NCI-H1092 (cell line): ENCODE measurements at regions not wholly inside any gene's neighbourhood (a gene's known extent, or its start where the extent isn't known, plus 50 kb on each side); places are given as distances from the start of the nearest gene placed in this dataset.

ENCODE experiments used
- DNase-seq: peaks from one replicate; lab custom pipeline; 2025; lab: John Stamatoyannopoulos, UW

DNA sequence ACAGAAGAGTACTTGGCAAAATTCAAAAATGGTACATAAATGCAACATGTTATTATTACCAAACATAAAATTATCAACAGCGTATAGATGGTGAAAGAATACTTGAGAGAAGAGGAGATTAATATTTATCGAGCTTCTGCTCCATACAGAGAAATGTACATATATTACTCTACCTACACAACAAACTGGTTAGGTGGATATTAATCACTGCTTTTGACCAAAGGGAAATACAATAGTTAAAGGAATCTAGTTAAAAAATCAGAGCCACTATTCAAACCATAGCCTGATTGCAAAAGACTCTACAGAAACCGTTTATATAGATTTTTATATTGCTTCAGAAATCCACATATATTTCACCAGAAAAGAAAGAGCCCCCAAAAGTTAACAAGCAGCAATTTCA is 379.3 kb upstream of the PRMT6 start:
- no peak for DNase-seq

- DNase-seq: no peak
These were observed 378.8 kb upstream of the PRMT6 start for GRCh38 chr1:106677721-106678120.

DNA sequence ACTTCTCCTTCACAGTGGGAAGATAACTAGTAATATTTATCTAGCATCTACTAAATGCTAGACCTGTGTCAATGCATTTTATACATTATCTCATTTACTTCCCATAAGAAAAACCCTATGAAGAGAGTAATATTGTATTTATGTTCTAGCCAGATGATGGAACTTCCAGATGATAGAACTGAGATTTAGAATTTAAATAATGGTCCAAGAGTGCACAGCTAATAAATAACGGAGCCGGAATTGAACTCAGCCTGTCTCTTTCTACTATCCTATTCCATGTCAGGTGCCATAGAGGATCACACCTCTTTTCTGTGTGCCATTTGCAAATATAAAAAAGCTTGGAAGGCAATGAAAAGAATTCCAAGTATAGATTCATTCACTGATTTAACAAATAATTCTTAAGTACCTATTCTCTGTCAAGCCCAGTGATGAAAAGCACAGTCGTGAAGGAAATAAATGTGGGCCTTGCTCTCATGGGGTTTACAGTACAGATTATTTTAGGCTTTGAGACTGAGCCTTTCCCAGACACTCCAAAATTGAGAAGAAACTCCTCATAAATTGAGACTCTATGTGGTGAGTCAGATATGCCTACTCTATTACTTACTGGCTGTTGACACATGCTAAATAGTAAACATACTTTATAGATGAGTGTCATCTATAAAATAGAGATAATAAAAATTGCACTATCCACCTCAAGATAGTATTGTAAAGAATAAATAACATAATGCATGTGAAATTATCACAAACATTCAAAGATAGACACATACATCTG is 378.0 kb upstream of the PRMT6 start:
- no peak for DNase-seq

GRCh38 chr1:106680216-106680615 is 376.3 kb upstream of the PRMT6 start:
- DNase-seq: no peak

GRCh38 chr1:106680776-106681344 is 375.6 kb upstream of the PRMT6 start:
- no peak for DNase-seq

DNA sequence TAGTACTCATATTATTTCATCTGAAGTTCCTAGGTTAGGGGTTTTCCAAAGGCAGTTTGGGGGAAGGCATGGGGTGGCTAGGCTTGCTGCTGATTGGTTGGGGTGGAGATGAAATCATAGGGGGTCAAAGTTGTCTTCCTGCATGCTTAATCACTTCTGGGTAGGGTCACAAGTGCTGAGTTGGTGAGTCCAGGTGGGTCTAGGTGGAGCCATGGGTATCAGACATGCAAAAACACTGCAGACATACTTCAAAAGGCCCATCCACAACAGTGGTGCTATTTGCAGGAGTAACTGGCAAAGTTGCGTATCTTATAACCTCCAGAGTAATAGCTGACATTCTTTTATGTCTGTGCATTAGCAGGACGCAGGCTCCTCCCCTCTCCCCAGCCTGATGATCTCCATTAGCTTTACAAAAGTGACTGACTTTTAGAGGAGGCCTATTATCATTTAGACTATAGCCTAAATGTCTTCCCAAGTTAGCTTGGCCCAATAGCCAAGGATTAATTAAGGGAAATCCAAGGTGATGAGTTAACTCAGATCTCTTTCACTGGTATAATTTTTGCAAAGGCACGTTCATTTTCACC is 374.4 kb upstream of the PRMT6 start:
- DNase-seq: no peak

GRCh38 chr1:106688446-106688845 is 368.0 kb upstream of the PRMT6 start:
- DNase-seq: no peak

DNA sequence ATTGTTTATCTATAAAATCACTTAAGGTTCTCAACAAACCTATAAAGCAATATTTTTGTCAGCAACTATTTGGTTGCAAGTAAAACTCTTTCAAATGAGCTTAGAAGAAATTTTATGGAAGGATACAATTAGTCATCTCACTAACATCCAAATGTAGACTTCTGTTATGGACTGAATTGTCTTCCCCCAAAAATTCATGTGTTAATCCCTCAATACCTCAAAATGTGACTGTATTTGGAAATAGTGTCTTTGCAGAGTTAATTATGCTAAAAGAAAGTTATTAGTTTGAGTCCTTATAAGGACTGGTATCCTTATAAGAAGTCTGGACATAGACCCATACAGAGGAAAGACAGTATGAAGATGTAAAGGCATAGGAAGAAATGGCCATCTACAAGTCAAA is 357.8 kb upstream of the PRMT6 start:
- DNase-seq: no peak

DNA sequence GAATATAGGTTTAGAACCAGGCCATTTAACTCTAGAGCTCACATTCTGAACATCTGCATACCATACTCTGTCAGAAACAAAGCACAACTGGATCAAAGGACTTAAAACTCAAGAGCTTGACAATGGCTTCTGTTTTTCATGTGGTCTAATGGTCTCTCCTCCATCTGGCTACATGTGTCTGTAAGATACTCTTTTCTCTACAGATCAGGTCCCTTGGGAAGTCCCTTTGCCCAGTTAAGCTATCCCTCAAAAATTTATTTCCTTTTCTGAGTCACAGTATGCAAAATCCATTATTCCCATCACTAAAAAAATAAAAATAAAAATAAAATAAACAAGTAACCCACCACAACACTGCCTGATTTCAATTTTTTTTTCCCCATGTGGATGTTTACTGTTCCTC is 357.0 kb upstream of the PRMT6 start:
- no peak for DNase-seq

DNA sequence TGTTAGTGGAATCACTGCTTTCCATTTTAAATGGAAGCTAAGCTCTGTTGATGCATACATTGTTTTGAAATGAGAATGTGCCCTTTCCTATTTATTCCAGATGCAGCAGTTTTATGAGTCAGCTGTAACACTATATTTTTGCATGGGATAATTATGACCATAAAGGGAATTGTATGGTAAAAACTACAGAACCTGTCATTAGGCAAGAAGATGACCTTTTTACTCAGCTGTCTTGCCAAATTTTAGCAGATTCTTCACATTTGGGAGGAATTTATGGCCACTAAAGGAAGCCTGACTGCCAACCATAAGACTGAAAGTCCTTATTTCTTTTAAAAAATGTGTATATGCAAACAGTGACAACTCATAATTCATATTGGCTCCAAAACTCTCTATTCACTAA is 356.3 kb upstream of the PRMT6 start:
- DNase-seq: no peak

DNA sequence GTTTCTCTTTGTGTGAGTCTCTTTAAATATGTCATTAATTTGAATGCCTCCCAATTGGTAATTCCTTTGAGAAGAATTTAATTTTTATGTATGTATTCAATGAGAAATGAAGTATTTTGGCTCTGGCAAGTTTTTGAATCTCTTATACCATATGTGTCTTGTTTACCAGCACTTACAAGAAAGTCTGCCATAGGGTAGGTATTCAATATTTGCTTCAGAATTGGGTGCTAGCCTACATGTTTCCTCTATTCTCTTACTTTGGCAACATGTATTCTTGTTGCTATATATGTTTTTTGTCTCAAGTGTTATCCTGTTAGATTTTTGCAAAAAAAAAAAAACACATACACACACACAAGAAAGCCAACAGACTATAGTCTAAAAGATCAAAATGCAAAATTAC is 350.5 kb upstream of the PRMT6 start:
- DNase-seq: no peak

- DNase-seq: no peak
These were observed 338.9 kb upstream of the PRMT6 start for GRCh38 chr1:106717591-106717990.

- DNase-seq: peak; percentile 34
These were observed 334.7 kb upstream of the PRMT6 start for GRCh38 chr1:106721790-106722189.

DNA sequence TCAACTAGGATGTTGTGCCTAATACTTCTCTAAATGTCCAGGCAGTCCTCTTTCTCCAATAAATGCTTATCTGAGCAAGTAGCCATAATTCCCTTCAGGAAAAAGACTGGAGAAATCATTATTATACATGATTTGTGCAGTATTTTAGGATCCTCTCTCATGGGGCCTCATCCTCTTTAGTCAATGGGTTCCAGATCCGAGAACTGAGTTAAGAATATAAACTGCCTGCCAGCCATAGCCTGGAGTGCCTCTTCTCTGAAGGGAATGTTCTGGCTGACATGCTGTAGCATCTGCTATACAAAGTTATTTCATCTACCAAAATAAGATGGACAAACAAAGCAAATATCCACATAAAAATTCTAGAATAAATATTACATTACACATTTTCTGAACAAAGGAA is 334.0 kb upstream of the PRMT6 start:
- no peak for DNase-seq

GRCh38 chr1:106727171-106727570 is 329.3 kb upstream of the PRMT6 start:
- no peak for DNase-seq

GRCh38 chr1:106746448-106747085 is 309.9 kb upstream of the PRMT6 start:
- DNase-seq: no peak

DNA sequence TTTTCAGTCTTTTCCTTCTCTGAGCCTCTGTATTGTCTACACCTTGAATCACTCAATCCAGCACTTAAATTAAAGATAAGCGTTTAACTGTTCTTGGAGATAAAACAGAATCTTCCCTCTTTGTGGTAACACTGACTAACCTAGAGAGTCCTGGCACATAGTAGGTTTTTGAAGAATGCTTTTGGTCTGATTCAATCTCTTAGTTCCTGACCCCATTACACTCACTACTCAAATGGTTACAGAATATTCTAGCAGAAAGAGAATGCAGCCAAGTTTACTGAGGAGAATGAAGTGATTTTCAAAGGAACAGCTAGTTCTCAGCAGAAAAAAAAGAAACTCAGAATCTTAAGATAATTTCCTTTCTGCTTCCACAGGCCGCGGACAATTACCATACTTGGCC is 309.2 kb upstream of the PRMT6 start:
- DNase-seq: no peak

- DNase-seq: no peak
These were observed 308.7 kb upstream of the PRMT6 start for GRCh38 chr1:106747791-106748190.

DNA sequence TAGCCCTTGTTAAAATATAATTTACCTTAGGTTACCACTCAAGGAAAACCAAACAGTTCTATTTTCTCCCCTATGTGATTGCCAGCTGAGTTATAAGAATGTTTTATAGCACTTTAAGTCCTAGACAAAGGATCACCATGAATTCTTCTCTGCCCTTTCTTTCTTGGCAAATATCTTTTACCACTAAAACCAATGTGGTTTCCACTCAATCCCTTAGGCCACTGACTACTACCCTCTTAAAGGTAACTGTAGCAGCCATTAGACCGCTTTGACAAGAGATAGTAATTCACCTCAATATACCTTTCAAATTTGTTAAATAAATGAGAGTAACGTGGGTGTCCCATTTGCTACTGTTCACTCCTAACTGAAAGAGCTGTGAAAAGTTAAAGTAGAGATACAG is 307.9 kb upstream of the PRMT6 start:
- no peak for DNase-seq

- no peak for DNase-seq
These were observed 307.0 kb upstream of the PRMT6 start for GRCh38 chr1:106749491-106749890.

DNA sequence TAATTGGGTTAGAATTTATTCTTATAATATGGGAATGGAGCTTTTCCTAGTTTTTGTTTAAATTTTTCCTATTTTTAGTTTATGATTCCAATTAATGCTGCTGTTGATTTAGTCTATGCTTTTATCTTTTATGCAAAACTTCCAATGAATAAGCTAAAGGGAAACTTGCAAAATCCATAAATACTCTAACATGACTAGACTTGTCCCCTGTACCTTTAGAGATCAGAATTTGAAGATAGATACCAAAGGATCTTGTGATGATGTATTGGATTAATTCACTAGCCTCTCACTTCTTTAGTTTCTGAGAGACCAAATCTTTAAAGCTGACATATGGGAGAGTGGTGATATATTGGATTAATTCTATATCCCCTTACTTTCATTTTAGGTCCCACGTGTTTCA is 306.6 kb upstream of the PRMT6 start:
- DNase-seq: no peak

GRCh38 chr1:106751002-106751401 is 305.5 kb upstream of the PRMT6 start:
- no peak for DNase-seq

DNA sequence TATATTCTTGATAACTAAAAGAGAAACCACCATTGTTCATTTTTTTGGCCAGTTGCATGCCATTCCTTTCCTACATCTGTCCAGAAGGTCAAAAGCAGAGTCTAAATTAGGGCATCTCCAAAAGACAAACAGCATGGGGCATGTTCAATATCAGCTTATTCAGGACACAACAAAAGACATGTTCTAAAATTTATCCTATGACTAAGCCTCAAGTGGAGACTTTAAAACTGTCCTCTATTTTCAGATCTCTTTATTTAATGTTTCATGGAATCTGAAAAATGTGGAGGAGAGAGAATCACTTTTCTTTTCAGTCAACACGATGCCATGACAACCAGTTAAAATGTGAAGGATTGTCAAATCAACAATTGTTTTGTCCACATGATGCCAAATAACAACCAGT is 303.4 kb upstream of the PRMT6 start:
- no peak for DNase-seq
